Osteocyte (in vitro differentiated cells): ENCODE measurements at regions not wholly inside any gene's neighbourhood (a gene's known extent, or its start where the extent isn't known, plus 50 kb on each side); places are given as distances from the start of the nearest gene placed in this dataset.

Source experiments
- DNase-seq: peaks from one replicate; pipeline ENCODE4 v3.0.0; 2021; ENCODE audit warnings: mixed read lengths; ENCODE audit not compliant: unreplicated experiment; ENCODE audit errors: extremely low spot score
- H3K27ac Mint-ChIP-seq: one replicate; pipeline ENCODE4 v1.8.0; 2021; ENCODE audit warnings: mild to moderate bottlenecking, mixed read lengths; ENCODE audit not compliant: unreplicated experiment
- H3K27me3 Mint-ChIP-seq: one replicate; pipeline ENCODE4 v1.8.0; 2021; ENCODE audit warnings: mixed read lengths; ENCODE audit not compliant: unreplicated experiment
- H3K36me3 Mint-ChIP-seq: one replicate; pipeline ENCODE4 v1.8.0; 2021; ENCODE audit warnings: mixed read lengths; ENCODE audit not compliant: unreplicated experiment
- H3K4me1 Mint-ChIP-seq: one replicate; pipeline ENCODE4 v1.8.0; 2021; ENCODE audit warnings: mixed read lengths; ENCODE audit not compliant: unreplicated experiment
- H3K4me3 Mint-ChIP-seq: one replicate; pipeline ENCODE4 v1.8.0; 2021; ENCODE audit warnings: mild to moderate bottlenecking, moderate library complexity, mixed read lengths; ENCODE audit not compliant: unreplicated experiment
- H3K9me3 Mint-ChIP-seq: one replicate; pipeline ENCODE4 v1.8.0; 2021; ENCODE audit warnings: mixed read lengths; ENCODE audit not compliant: unreplicated experiment
- TF ChIP-seq, protein P1 (sequence below): fragments of 200-600 bp; sonication (generic); IDR thresholded peaks from 2 replicates; pipeline ENCODE4 v1.5.0; 2021; ENCODE audit warnings: antibody characterized with exemption, mild to moderate bottlenecking, moderate library complexity

GRCh38 chrX:87376896-87377295 lies 140.7 kb upstream of the KLHL4 start:
- H3K9me3 Mint-ChIP-seq, result peaks cover 5% of the 10 kb centered on the region
- DNase-seq, result no peak
- no peak overlapping the region for H3K4me3 Mint-ChIP-seq
- H3K27ac Mint-ChIP-seq, result no peak overlapping the region
- H3K27me3 Mint-ChIP-seq, result peaks cover 5% of the 10 kb centered on the region
- TF ChIP-seq, protein P1, sequence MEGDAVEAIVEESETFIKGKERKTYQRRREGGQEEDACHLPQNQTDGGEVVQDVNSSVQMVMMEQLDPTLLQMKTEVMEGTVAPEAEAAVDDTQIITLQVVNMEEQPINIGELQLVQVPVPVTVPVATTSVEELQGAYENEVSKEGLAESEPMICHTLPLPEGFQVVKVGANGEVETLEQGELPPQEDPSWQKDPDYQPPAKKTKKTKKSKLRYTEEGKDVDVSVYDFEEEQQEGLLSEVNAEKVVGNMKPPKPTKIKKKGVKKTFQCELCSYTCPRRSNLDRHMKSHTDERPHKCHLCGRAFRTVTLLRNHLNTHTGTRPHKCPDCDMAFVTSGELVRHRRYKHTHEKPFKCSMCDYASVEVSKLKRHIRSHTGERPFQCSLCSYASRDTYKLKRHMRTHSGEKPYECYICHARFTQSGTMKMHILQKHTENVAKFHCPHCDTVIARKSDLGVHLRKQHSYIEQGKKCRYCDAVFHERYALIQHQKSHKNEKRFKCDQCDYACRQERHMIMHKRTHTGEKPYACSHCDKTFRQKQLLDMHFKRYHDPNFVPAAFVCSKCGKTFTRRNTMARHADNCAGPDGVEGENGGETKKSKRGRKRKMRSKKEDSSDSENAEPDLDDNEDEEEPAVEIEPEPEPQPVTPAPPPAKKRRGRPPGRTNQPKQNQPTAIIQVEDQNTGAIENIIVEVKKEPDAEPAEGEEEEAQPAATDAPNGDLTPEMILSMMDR, result no peak
- no peaks in the 10 kb centered on the region for H3K36me3 Mint-ChIP-seq
- H3K4me1 Mint-ChIP-seq, result no peaks in the 10 kb centered on the region

DNA sequence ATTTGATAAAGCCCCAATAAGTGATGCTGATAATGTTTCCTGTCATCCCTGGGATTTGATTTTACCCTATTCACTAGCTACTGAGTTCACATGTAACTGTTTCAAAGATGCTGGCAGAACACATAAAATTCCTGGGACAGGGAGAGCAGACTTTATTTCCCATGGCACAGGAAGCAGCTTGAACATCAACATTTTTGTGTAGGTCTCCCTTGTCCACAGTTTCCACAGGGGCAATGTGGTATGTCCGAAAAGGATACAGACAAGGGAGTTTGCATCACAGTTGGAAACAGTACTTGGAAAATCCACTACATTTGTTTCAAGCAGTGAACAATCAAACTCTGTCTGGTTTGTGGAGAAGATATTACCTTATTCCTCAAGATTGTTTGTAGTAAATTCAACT lies 129.2 kb upstream of the KLHL4 start:
- DNase-seq, result no peak
- H3K9me3 Mint-ChIP-seq, result no peaks in the 10 kb centered on the region
- no peaks in the 10 kb centered on the region for H3K36me3 Mint-ChIP-seq
- TF ChIP-seq, protein P1, result no peak
- peaks cover 14% of the 10 kb centered on the region for H3K27me3 Mint-ChIP-seq
- H3K4me1 Mint-ChIP-seq, result no peaks in the 10 kb centered on the region
- H3K4me3 Mint-ChIP-seq, result no peak overlapping the region
- H3K27ac Mint-ChIP-seq, result no peak overlapping the region

DNA sequence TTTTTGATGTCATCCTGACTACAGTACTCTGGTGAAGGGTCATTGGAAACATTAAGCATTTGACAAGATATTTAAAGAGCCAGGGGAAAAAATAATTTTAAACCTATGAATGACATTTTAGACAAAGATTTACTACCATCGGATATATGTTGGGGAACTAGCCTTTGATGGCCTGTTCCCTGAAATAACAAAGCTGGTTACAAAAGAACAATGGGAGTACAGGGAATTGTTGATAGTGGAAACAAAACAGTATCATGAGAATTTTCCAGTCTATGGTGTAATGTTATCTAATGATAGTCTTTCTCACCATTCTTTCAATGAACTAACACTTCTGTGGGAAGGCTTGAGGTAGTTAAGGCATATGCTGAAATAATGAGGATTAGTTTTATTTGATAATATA lies 125.9 kb upstream of the KLHL4 start:
- DNase-seq, result no peak
- Mint-ChIP-seq H3K36me3 (no peaks in the 10 kb centered on the region), H3K27ac (no peak overlapping the region), H3K27me3 (peaks cover 11% of the 10 kb centered on the region), H3K4me3 (no peak overlapping the region), H3K4me1 (no peaks in the 10 kb centered on the region), H3K9me3 (no peaks in the 10 kb centered on the region)
- TF ChIP-seq, protein P1, result no peak

- no peak overlapping the region for H3K27ac Mint-ChIP-seq
- no peak overlapping the region for H3K4me3 Mint-ChIP-seq
- no peaks in the 10 kb centered on the region for H3K4me1 Mint-ChIP-seq
- no peaks in the 10 kb centered on the region for H3K36me3 Mint-ChIP-seq
- no peak for DNase-seq
- TF ChIP-seq, protein P1, result no peak
- H3K9me3 Mint-ChIP-seq, result no peaks in the 10 kb centered on the region
- H3K27me3 Mint-ChIP-seq, result peaks cover 11% of the 10 kb centered on the region
Observed at GRCh38 chrX:87392369-87392768, 125.2 kb upstream of the KLHL4 start.

- no peak for DNase-seq
- H3K9me3 Mint-ChIP-seq, result peaks cover 6% of the 10 kb centered on the region
- peaks cover 2% of the 10 kb centered on the region for H3K36me3 Mint-ChIP-seq
- TF ChIP-seq, protein P1, result no peak
- peaks cover 14% of the 10 kb centered on the region for H3K27me3 Mint-ChIP-seq
- no peaks in the 10 kb centered on the region for H3K4me1 Mint-ChIP-seq
- H3K4me3 Mint-ChIP-seq, result no peak overlapping the region
- no peak overlapping the region for H3K27ac Mint-ChIP-seq
Observed at GRCh38 chrX:87397103-87397886, 120.3 kb upstream of the KLHL4 start.
